Psoas muscle (tissue), 7 donors: ENCODE measurements at regions not wholly inside any gene's neighbourhood (a gene's known extent, or its start where the extent isn't known, plus 50 kb on each side); places are given as distances from the start of the nearest gene placed in this dataset.

ENCODE experiments used
- ATAC-seq, 4 donors: fragments of 200-7000 bp; cut with Tn5 transposase; one replicate each; pipeline ENCODE4 v1.9.1; 2020; ENCODE audit warnings: moderate library complexity in 3 of 4, mild to moderate bottlenecking in 2 of 4
- DNase-seq, 2 donors: peaks; one replicate each; pipeline ENCODE4 v3.0.0-alpha.2; 2020
- H3K27ac ChIP-seq: fragments of 200-600 bp; one replicate; pipeline ENCODE4 v1.8.0; 2022
- H3K27me3 ChIP-seq, 3 donors: fragments of 200-600 bp in 1 of 3; one replicate each; pipeline versions ENCODE4 v1.6.1 to v1.8.0; 2013 to 2022; ENCODE audit warnings: low read length in 2 of 3, mild to moderate bottlenecking in 2 of 3, moderate library complexity in 1 of 3; ENCODE audit not compliant: insufficient read depth in 3 of 3
- H3K36me3 ChIP-seq, 2 donors: fragments of 200-600 bp in 1 of 2; one replicate each; pipeline versions ENCODE4 v1.6.1 to v1.8.0; 2013 to 2022; ENCODE audit warnings: low read depth in 1 of 2, mild to moderate bottlenecking in 1 of 2, moderate library complexity in 1 of 2; ENCODE audit not compliant: insufficient read depth in 1 of 2
- H3K4me1 ChIP-seq: fragments of 200-600 bp; one replicate; pipeline ENCODE4 v1.8.0; 2022
- H3K4me3 ChIP-seq: fragments of 200-600 bp; one replicate; pipeline ENCODE4 v1.8.0; 2022; ENCODE audit warnings: mild to moderate bottlenecking
- H3K9me3 ChIP-seq: fragments of 200-600 bp; one replicate; pipeline ENCODE4 v1.8.0; 2022
- WGBS, 3 donors: extraction: QIAGEN DNeasy Blood & Tissue Kit; methylation state at CpG; one replicate each; pipeline versions ENCODE4 v1.1.6 to v1.1.7; 2013; 5-methylcytosine and 5-hydroxymethylcytosine counted together
- intact Hi-C, 2 donors: fragments of 100-400 bp; cut with DNase I; formaldehyde crosslinking; loops; one replicate each; pipeline versions ENCODE4 v1.11.0 to v1.14.2; 2022
- TF ChIP-seq, protein P1 (sequence below): fragments of 200-600 bp; IDR thresholded peaks from one replicate; pipeline ENCODE4 v1.8.0; 2022; ENCODE audit warnings: antibody characterized with exemption
- donor health status: healthy with polysubstance abuse.
- donor health status: DM: no; HTN: no; CAD: no; lungs with moderate emphysema.
- donor health status: Bipolar disorder and iron deficiency.
- donor health status: healthy.
- donor health status: DM: yes; HTN: yes; CAD: no.
- donor health status: DM: no; HTN: no; CAD: no.
- donor health status: DM: yes; HTN: yes; CAD: no.

DNA sequence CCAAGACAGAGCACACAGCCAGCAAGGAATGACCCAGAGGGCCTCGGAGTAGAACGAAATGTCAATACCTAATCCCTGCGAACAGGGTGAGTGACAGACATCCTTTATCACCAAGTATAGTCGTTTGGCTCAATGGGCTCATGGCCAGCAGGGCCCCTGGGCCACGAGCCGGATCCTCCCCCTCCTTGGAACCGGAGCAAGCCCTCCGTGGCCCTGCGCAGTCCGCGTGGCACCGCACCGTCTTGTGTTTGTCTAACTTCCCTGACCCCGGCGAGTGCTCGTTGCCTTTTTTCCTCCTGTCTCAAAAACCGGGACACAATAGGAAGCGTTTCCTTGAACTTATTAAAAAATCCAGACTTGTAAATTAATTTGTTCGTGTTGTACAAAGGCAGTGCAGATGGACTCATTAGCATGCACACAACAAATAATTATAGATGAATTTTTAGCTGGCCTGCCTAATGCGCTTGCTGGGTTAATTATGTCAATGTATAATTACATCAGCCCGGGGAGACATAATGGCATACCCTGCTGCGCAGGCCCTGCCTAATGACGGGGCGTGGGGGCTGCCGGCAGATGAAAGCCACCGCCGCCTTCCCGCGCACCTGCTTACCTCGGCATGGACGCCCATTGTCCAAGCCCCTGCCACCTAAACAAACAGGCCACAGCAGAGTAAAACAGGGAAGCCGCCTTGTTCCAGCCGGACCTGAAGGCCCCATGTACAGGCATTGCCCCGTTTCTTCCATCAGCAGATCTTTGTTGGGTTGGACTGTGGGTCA is 81.6 kb downstream of the PHETA1 start:
- H3K27ac ChIP-seq: no peak overlapping the region
- TF ChIP-seq, protein P1, sequence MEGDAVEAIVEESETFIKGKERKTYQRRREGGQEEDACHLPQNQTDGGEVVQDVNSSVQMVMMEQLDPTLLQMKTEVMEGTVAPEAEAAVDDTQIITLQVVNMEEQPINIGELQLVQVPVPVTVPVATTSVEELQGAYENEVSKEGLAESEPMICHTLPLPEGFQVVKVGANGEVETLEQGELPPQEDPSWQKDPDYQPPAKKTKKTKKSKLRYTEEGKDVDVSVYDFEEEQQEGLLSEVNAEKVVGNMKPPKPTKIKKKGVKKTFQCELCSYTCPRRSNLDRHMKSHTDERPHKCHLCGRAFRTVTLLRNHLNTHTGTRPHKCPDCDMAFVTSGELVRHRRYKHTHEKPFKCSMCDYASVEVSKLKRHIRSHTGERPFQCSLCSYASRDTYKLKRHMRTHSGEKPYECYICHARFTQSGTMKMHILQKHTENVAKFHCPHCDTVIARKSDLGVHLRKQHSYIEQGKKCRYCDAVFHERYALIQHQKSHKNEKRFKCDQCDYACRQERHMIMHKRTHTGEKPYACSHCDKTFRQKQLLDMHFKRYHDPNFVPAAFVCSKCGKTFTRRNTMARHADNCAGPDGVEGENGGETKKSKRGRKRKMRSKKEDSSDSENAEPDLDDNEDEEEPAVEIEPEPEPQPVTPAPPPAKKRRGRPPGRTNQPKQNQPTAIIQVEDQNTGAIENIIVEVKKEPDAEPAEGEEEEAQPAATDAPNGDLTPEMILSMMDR: no peak
- no peaks in the 10 kb centered on the region for H3K4me1 ChIP-seq
- WGBS, 3 donors: 73 to 82% (median 76%) methylated on average over 34 of the region's 34 CpGs
- H3K4me3 ChIP-seq: no peak overlapping the region
- DNase-seq (no peak), ATAC-seq (no peak)
- no peaks in the 10 kb centered on the region for H3K36me3 ChIP-seq
- intact Hi-C loops: no loop called here
- no peaks in the 10 kb centered on the region for H3K27me3 ChIP-seq
- H3K9me3 ChIP-seq: no peaks in the 10 kb centered on the region

DNA sequence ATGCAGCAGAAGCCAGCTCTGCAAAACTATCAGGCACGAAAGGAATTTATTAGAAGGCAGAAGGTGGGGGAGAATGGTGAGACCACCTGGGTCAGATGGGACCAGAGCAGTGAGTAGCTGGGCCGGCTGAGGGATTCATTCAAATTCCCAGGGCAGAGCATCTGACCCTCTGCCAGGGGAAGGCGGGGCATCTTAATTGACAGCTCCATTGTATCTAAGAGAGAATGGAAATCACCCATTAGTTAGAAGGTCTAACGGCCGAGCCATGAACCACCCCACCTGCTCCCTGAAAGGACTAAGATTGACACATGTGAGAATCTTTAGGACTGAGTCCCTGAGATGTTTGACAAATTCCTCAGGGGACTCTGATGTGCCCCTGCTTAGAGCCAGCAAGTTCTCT is 83.7 kb downstream of the PHETA1 start:
- Histone ChIP-seq H3K9me3 (no peaks in the 10 kb centered on the region), H3K4me1 (no peaks in the 10 kb centered on the region), H3K27me3 (peaks cover 0 to 7% (median 1%) of the 10 kb centered on the region in 3 donors), H3K4me3 (no peak overlapping the region), H3K36me3 (no peaks in the 10 kb centered on the region), H3K27ac (no peak overlapping the region)
- TF ChIP-seq, protein P1: no peak
- intact Hi-C loops: no loop called here
- no peak for ATAC-seq
- DNase-seq: no peak
- whole genome bisulfite sequencing, 3 donors: 48 to 54% (median 49%) methylated on average over 5 of the region's 5 CpGs

DNA sequence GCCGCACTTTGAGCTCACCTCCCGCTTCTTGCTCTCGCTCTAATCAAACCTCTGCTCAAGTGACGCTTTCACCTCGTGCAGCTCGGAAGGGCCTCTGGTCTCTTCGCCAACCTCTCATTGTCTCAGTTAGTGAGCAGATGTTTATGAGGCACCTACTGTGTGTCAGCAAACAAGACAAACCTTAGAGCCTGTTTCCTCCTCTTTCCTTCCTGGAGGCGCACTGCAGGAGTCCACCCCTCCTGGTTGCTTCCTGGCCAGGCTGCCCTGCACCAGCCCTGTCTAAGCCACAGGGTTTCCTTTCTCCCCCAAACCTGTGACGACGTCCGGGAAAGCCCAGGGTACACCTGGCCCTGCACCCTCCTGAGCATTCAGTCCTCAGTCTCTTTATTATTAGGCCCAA is 84.2 kb downstream of the PHETA1 start:
- H3K27ac ChIP-seq: no peak overlapping the region
- TF ChIP-seq, protein P1: no peak
- intact Hi-C loops: no loop called here
- no peak overlapping the region for H3K4me3 ChIP-seq
- 59 to 65% (median 65%) methylated on average over 11 of the region's 11 CpGs for WGBS, 3 donors
- no peaks in the 10 kb centered on the region for H3K4me1 ChIP-seq
- ATAC-seq (no peak), DNase-seq (no peak)
- no peaks in the 10 kb centered on the region for H3K9me3 ChIP-seq
- peaks cover 0 to 8% (median 2%) of the 10 kb centered on the region in 3 donors for H3K27me3 ChIP-seq
- H3K36me3 ChIP-seq: no peaks in the 10 kb centered on the region

DNA sequence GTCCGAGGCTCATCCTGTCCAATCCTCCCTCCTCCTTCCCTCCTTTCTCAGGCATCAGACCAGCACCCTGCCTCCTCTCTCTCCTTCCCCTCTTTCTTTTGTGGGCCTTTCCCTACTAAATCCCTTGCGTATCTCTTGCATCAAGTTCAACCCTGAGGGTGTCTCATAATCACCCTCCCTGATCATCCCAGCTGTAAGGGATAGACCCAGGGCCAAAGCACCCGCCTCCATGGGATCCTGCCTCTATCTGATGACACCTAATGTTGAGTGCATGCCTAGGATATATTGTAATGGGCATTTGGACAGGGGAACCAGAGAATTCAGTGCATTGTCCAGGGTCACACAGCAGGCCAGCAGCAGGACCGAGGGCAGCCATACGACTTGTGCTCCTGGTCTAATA is 84.9 kb downstream of the PHETA1 start:
- Histone ChIP-seq H3K9me3 (no peaks in the 10 kb centered on the region), H3K27me3 (peaks cover 0 to 15% (median 3%) of the 10 kb centered on the region in 3 donors), H3K36me3 (no peaks in the 10 kb centered on the region), H3K4me1 (no peaks in the 10 kb centered on the region), H3K4me3 (no peak overlapping the region), H3K27ac (no peak overlapping the region)
- WGBS, 3 donors: 79 to 83% (median 82%) methylated on average over 5 of the region's 5 CpGs
- DNase-seq (no peak), ATAC-seq (no peak)
- intact Hi-C loops: no loop called here
- TF ChIP-seq, protein P1: no peak

DNA sequence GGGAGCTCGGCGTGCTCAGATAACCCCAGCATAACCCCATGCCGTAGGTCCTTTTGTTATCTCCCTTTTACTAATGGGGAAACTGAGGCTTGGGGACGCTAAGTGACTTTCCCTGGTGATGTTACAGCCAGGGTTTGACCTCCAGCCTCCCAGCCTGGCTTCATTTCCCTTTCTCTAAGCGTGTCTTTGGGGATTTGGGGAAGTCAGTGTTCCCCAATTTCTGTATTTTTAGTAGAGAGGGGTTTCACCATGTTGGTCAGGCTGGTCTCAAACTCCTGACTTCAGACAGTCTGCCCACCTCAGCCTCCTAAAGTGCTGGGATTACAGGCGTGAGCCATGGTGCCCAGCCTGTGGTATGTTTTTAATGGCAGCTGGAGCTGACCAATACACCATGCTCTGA is 85.4 kb downstream of the PHETA1 start:
- 84 to 91% (median 86%) methylated on average over 6 of the region's 6 CpGs for WGBS, 3 donors
- H3K4me1 ChIP-seq: no peaks in the 10 kb centered on the region
- no peaks in the 10 kb centered on the region for H3K9me3 ChIP-seq
- no peak overlapping the region for H3K4me3 ChIP-seq
- ATAC-seq (no peak), DNase-seq (no peak)
- H3K27ac ChIP-seq: no peak overlapping the region
- H3K36me3 ChIP-seq: no peaks in the 10 kb centered on the region
- H3K27me3 ChIP-seq: peaks cover 0 to 18% (median 6%) of the 10 kb centered on the region in 3 donors
- TF ChIP-seq, protein P1: no peak
- intact Hi-C loops: no loop called here
